ENCODE measurements at regions not wholly inside any gene's neighbourhood (a gene's known extent, or its start where the extent isn't known, plus 50 kb on each side); places are given as distances from the start of the nearest gene placed in this dataset.

GRCh38 chr3:181999314-181999713 is 287.6 kb downstream of the SOX2 start:
- in situ Hi-C loops (cut with MboI; ENCODE audit: low sequenced_read_pairs, unreplicated experiment), result no loop called here
- peak; percentile 25 for DNase-seq (ENCODE audit: low spot score)
- no peak for TF ChIP-seq CTCF (IDR thresholded peaks at IDR 0.05; ENCODE audit: borderline replicate concordance, control extremely low read depth, extremely low read depth, insufficient read depth, missing control alignments)

- TF ChIP-seq CTCF (IDR thresholded peaks at IDR 0.05; ENCODE audit: borderline replicate concordance, control extremely low read depth, extremely low read depth, insufficient read depth, missing control alignments), result no peak
- no peak for DNase-seq (ENCODE audit: low spot score)
- in situ Hi-C loops (cut with MboI; ENCODE audit: low sequenced_read_pairs, unreplicated experiment), result no loop called here
These were observed 288.7 kb downstream of the SOX2 start for GRCh38 chr3:182000447-182000846.

- no peak for TF ChIP-seq CTCF (IDR thresholded peaks at IDR 0.05; ENCODE audit: borderline replicate concordance, control extremely low read depth, extremely low read depth, insufficient read depth, missing control alignments)
- no peak for DNase-seq (ENCODE audit: low spot score)
- in situ Hi-C loops (cut with MboI; ENCODE audit: low sequenced_read_pairs, unreplicated experiment), result no loop called here
These were observed 293.5 kb downstream of the SOX2 start for GRCh38 chr3:182005219-182005618.

GRCh38 chr3:182005701-182006100 is 294.0 kb downstream of the SOX2 start:
- no peak for DNase-seq (ENCODE audit: low spot score)
- in situ Hi-C loops (cut with MboI; ENCODE audit: low sequenced_read_pairs, unreplicated experiment), result no loop called here
- no peak for TF ChIP-seq CTCF (IDR thresholded peaks at IDR 0.05; ENCODE audit: borderline replicate concordance, control extremely low read depth, extremely low read depth, insufficient read depth, missing control alignments)

- DNase-seq (ENCODE audit: low spot score), result no peak
- in situ Hi-C loops (cut with MboI; ENCODE audit: low sequenced_read_pairs, unreplicated experiment), result no loop called here
- no peak for TF ChIP-seq CTCF (IDR thresholded peaks at IDR 0.05; ENCODE audit: borderline replicate concordance, control extremely low read depth, extremely low read depth, insufficient read depth, missing control alignments)
These were observed 294.7 kb downstream of the SOX2 start for GRCh38 chr3:182006431-182006830.

- in situ Hi-C loops (cut with MboI; ENCODE audit: low sequenced_read_pairs, unreplicated experiment), result no loop called here
- DNase-seq (ENCODE audit: low spot score), result no peak
These were observed 295.7 kb downstream of the SOX2 start for GRCh38 chr3:182007441-182007840.

More at GRCh38 chr3:182007441-182007840, 295.7 kb downstream of the SOX2 start:
- no peak for TF ChIP-seq CTCF (IDR thresholded peaks at IDR 0.05; ENCODE audit: borderline replicate concordance, control extremely low read depth, extremely low read depth, insufficient read depth, missing control alignments)
